K562 (cell line): ENCODE measurements at regions not wholly inside any gene's neighbourhood (a gene's known extent, or its start where the extent isn't known, plus 50 kb on each side); places are given as distances from the start of the nearest gene placed in this dataset.
A peak's percentile ranks its signal among the peaks of the same experiment; 100 is the strongest.

Experiments used
- ATAC-seq: fragments of 200-7000 bp; cut with Tn5 transposase; 3 replicates; pipeline ENCODE4 v1.9.1; 2020; ENCODE audit warnings: moderate library complexity
- BruUV-seq: library from RNA; stranded (reverse); fragments of 400-500 nt; replicated peaks from 2 replicates; lab custom pipeline; 2021; lab: Mats Ljungman, UMichigan
- CTCF ChIA-PET: fragments of 300-600 bp; formaldehyde crosslinking; extraction: SDS; loops from one replicate; lab custom pipeline; 2021; ENCODE audit warnings: low intra/inter-chr PET ratio; lab: Yijun Ruan, JAX
- POLR2A ChIA-PET: fragments of 300-600, 350-650 bp; sonication (Branson Sonifier 250); formaldehyde crosslinking; extraction: SDS; loops from one replicate; lab custom pipeline; 2021; ENCODE audit warnings: antibody characterized with exemption, inconsistent platforms; lab: Yijun Ruan, JAX
- DNase-seq, 4 experiments: peaks; one replicate each; pipeline versions ENCODE4 v3.0.0 to v3.0.0-alpha.2; 2011 to 2018; ENCODE audit warnings: low spot score in 3 of 4, mixed read lengths in 3 of 4; ENCODE audit errors: extremely low read depth in 1 of 4
- FAIRE-seq: peaks from 2 replicates; lab custom pipeline; 2011; peaks lifted over from hg19 to GRCh38; lab: Jason Lieb, UNC
- H2AFZ ChIP-seq: 2 replicates; pipeline ENCODE4 v1.6.0; 2011; ENCODE audit warnings: low read depth, low read length, control low read depth, inconsistent platforms
- H3K27ac ChIP-seq: fragments of 200-600 bp; 3 replicates; pipeline ENCODE4 v1.8.0; 2011; ENCODE audit warnings: low read depth, mild to moderate bottlenecking, control low read depth, inconsistent platforms, low read length, moderate library complexity, mixed read lengths; ENCODE audit errors: extremely low read depth
- H3K27me3 ChIP-seq, 2 experiments: fragments of 300-600 bp in 1 of 2; 2 replicates in 1 of 2; 3 replicates in 1 of 2; pipeline versions ENCODE4 v1.6.0 to v1.8.0; 2011; ENCODE audit warnings: inconsistent platforms in 2 of 2, low read length in 2 of 2, mild to moderate bottlenecking in 1 of 2, mixed read lengths in 1 of 2, moderate library complexity in 1 of 2; ENCODE audit not compliant: control insufficient read depth in 2 of 2, insufficient read depth in 2 of 2
- H3K36me3 ChIP-seq: fragments of 300-600 bp; 3 replicates; pipeline ENCODE4 v1.8.0; 2011; ENCODE audit warnings: mild to moderate bottlenecking, low read length, inconsistent platforms; ENCODE audit not compliant: control insufficient read depth, insufficient read depth
- H3K4me1 ChIP-seq, 2 experiments: fragments of 200-600 bp in 1 of 2; replicated peaks in 1 of 2; 2 replicates in 1 of 2; 3 replicates in 1 of 2; pipeline versions ENCODE4 v1.5.1 to v1.8.0; 2011; ENCODE audit warnings: inconsistent platforms in 2 of 2, low read length in 2 of 2, mild to moderate bottlenecking in 1 of 2, mixed read lengths in 1 of 2, moderate library complexity in 1 of 2; ENCODE audit not compliant: control insufficient read depth in 2 of 2, insufficient read depth in 2 of 2
- H3K4me2 ChIP-seq: 2 replicates; pipeline ENCODE4 v1.6.1; 2011; ENCODE audit warnings: low read length, control low read depth, inconsistent platforms, mixed read lengths; ENCODE audit not compliant: insufficient read depth
- H3K4me3 ChIP-seq: fragments of 200-600 bp; sonication (generic), shearing (Covaris generic); 2 replicates; pipeline ENCODE4 v1.5.1; 2016; ENCODE audit warnings: control low read depth, inconsistent platforms
- H3K79me2 ChIP-seq: fragments of 200-600 bp; 3 replicates; pipeline ENCODE4 v1.8.0; 2011; ENCODE audit warnings: low read length, inconsistent platforms; ENCODE audit not compliant: control insufficient read depth, insufficient read depth
- H3K9ac ChIP-seq, 2 experiments: 2 replicates each; pipeline versions ENCODE4 v1.6.0 to v1.6.1; 2011; ENCODE audit warnings: low read depth in 2 of 2, low read length in 2 of 2, control low read depth in 1 of 2, inconsistent platforms in 1 of 2, mild to moderate bottlenecking in 1 of 2, mixed read lengths in 1 of 2; ENCODE audit not compliant: insufficient read depth in 1 of 2
- H3K9me1 ChIP-seq: one replicate; pipeline ENCODE4 v1.6.0; 2011; ENCODE audit warnings: inconsistent platforms, mild to moderate bottlenecking, low read length, moderate library complexity; ENCODE audit not compliant: control insufficient read depth, insufficient read depth
- H3K9me3 ChIP-seq: replicated peaks from 2 replicates; pipeline ENCODE4 v1.5.1; 2011; ENCODE audit warnings: low read depth, low read length, inconsistent platforms; ENCODE audit not compliant: control insufficient read depth, insufficient read depth
- H4K20me1 ChIP-seq: replicated peaks from 2 replicates; pipeline ENCODE4 v1.6.1; 2011; ENCODE audit warnings: low read length, inconsistent platforms, mixed read lengths; ENCODE audit not compliant: control insufficient read depth, insufficient read depth
- HSF4 ChIP-seq: fragments of 250-450 bp; sonication (Bioruptor Pico); IDR thresholded peaks from 2 replicates; pipeline ENCODE4 v2.1.2; 2022; ENCODE audit warnings: mild to moderate bottlenecking, moderate library complexity, borderline replicate concordance
- MAFF ChIP-seq: IDR thresholded peaks from 2 replicates; pipeline ENCODE4 v1.6.1; 2012; ENCODE audit warnings: low read length, improper control_type of control experiment
- MAFG ChIP-seq: fragments of 450-650 bp; conservative IDR thresholded peaks from 2 replicates; pipeline ENCODE4 v1.6.1; 2016; ENCODE audit warnings: missing genetic modification characterization, missing compliant biosample characterization
- MAFK ChIP-seq: IDR thresholded peaks from 2 replicates; pipeline ENCODE4 v1.6.1; 2011; ENCODE audit warnings: low read length, improper control_type of control experiment
- RBM25 ChIP-seq: fragments of 200-400 bp; formaldehyde crosslinking; IDR thresholded peaks from 2 replicates; pipeline ENCODE4 v1.6.1; 2018; ENCODE audit warnings: low read length, low read depth, moderate library complexity; ENCODE audit not compliant: severe bottlenecking
- ZNF316 ChIP-seq: fragments of 450-650 bp; IDR thresholded peaks from 2 replicates; pipeline ENCODE4 v1.6.1; 2016
- ZNF696 ChIP-seq: fragments of 250-450 bp; sonication (Bioruptor Pico); conservative IDR thresholded peaks from 2 replicates; pipeline ENCODE4 v1.4.0; 2020; ENCODE audit warnings: mild to moderate bottlenecking, moderate library complexity
- WGBS: fragments of 100-300 bp; shearing (Covaris generic); methylation state at CpG from one replicate; pipeline ENCODE4 v1.1.6; 2016; ENCODE audit warnings: low coverage, mixed read lengths; ENCODE audit not compliant: insufficient coverage; ENCODE audit errors: missing lambda C conversion rate; 5-methylcytosine and 5-hydroxymethylcytosine counted together
- in situ Hi-C: fragments of 300-500 bp; cut with MboI; formaldehyde crosslinking; loops from 4 replicates; pipeline ENCODE4 v1.15.0; 2018; ENCODE audit warnings: inconsistent platforms, mixed read lengths
- intact Hi-C: fragments of 100-400 bp; cut with micrococcal nuclease; formaldehyde crosslinking; loops from 2 replicates; pipeline ENCODE4 v1.14.2; 2022

DNA sequence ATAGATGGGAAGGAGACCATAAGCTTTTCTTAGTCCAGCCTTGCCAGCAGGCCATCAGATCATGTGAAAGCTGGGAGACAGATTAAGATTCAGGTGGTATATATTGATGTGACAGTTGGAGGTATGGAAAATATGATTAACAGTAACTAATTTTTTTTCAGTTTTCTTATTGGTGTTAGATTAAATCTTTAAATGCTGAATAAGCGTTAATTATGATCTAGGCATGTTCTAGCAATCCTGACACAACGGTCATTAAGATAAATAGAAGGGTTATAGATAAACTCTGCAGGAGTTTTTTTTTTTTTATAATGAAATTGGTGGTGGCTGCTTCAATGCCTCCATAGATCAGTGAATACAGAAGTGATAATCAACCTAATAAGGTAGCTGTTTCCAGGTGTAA, 649.5 kb upstream of the TENM3 start:
- no peaks in the 10 kb centered on the region for H3K27me3 ChIP-seq
- intact Hi-C loops: no loop called here
- no TSS peak for BruUV-seq
- H3K27ac ChIP-seq: no peak overlapping the region
- no peaks in the 10 kb centered on the region for H3K9me1 ChIP-seq
- CTCF ChIA-PET: no interaction called here
- H2AFZ ChIP-seq: no peak overlapping the region
- TF ChIP-seq HSF4 (CRISPR knock-in tag): no peak
- peak; percentile 38; the same call in 1 of the 2 replicates for TF ChIP-seq MAFF
- peak; percentile 32; the same call in 1 of the 2 replicates for TF ChIP-seq MAFG (tag)
- TF ChIP-seq ZNF316: peak; percentile 34; the same call in 1 of the 2 replicates
- POLR2A ChIA-PET: interaction anchor here (0.6 kb wide), 1 partner anchor 1056 kb away, joined by 3 read pairs; no protein-coding TSS in a partner anchor
- H4K20me1 ChIP-seq: no peaks in the 10 kb centered on the region; the same call in 1 of the 2 replicates
- no peak overlapping the region for H3K9ac ChIP-seq
- in situ Hi-C loops: no loop called here
- ATAC-seq (no peak), FAIRE-seq (no peak), DNase-seq (no peak)
- no peaks in the 10 kb centered on the region; the same call in 1 of the 2 replicates for H3K9me3 ChIP-seq
- no peaks in the 10 kb centered on the region for H3K4me1 ChIP-seq
- no peak overlapping the region for H3K4me3 ChIP-seq
- no peaks in the 10 kb centered on the region for H3K79me2 ChIP-seq
- no peaks in the 10 kb centered on the region for H3K36me3 ChIP-seq
- WGBS: 0% methylated on average over 2 of the region's 2 CpGs
- H3K4me2 ChIP-seq: no peak overlapping the region

DNA sequence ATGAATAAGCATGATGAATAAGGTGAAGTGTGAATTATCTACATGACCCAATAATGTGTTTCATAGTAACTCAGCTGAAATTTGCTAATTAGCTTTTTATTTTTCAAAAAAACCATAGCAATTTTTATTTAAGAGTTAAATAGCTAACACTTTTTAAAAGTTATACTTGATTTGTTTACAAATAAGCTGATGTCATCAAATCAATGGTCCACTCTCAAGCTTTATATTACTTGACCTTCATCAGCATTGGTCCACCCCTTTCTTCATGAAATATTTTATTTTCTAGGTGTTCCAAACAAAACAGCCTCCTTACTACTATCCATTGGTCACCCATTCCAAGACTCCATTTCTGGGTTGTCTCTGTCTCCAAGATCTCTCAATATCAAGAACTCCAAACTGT, 649.0 kb upstream of the TENM3 start:
- no peak overlapping the region for H3K27ac ChIP-seq
- TF ChIP-seq MAFK (peak; percentile 28; the same call in 1 of the 2 replicates), RBM25 (no peak), ZNF696 (CRISPR knock-in tag) (no peak)
- no peak for DNase-seq
- H2AFZ ChIP-seq: no peak overlapping the region
- no peaks in the 10 kb centered on the region for H3K9me1 ChIP-seq
- H3K4me1 ChIP-seq: no peaks in the 10 kb centered on the region
- no TSS peak for BruUV-seq
- no peak overlapping the region for H3K9ac ChIP-seq
- no peaks in the 10 kb centered on the region; the same call in 1 of the 2 replicates for H3K9me3 ChIP-seq
- POLR2A ChIA-PET: interaction anchor here (0.6 kb wide), 1 partner anchor 1056 kb away, joined by 3 read pairs; no protein-coding TSS in a partner anchor
- no peak overlapping the region for H3K4me3 ChIP-seq
- intact Hi-C loops (no loop called here), in situ Hi-C loops (no loop called here)
- no peak for FAIRE-seq
- H3K79me2 ChIP-seq: no peaks in the 10 kb centered on the region
- no peak overlapping the region for H3K4me2 ChIP-seq
- H3K27me3 ChIP-seq: no peaks in the 10 kb centered on the region
- CTCF ChIA-PET: no interaction called here
- ATAC-seq: no peak
- H3K36me3 ChIP-seq: no peaks in the 10 kb centered on the region
- H4K20me1 ChIP-seq: no peaks in the 10 kb centered on the region; the same call in 1 of the 2 replicates
